Neuronal stem cell (in vitro differentiated cells): ENCODE measurements at regions not wholly inside any gene's neighbourhood (a gene's known extent, or its start where the extent isn't known, plus 50 kb on each side); places are given as distances from the start of the nearest gene placed in this dataset.
"Not testable (repeated sequence)": the region's sequence is repeated elsewhere in the genome, so short reads cannot be mapped to it uniquely, and the experiment has no call there.

ENCODE experiments used
- DNase-seq: peaks from one replicate; pipeline ENCODE4 v3.0.0-alpha.2; 2013; ENCODE audit warnings: low spot score
- H2AFZ ChIP-seq: one replicate; pipeline ENCODE4 v1.6.1; 2013; ENCODE audit warnings: mild to moderate bottlenecking, low read length, inconsistent platforms
- H2AK5ac ChIP-seq: 2 replicates; pipeline ENCODE4 v1.6.1; 2013; ENCODE audit warnings: low read depth, mild to moderate bottlenecking, inconsistent platforms, low read length, moderate library complexity, mixed read lengths
- H2BK120ac ChIP-seq: 2 replicates; pipeline ENCODE4 v1.6.1; 2013; ENCODE audit warnings: low read depth, mild to moderate bottlenecking, inconsistent platforms, low read length, moderate library complexity, mixed read lengths
- H2BK12ac ChIP-seq: one replicate; pipeline ENCODE4 v1.6.1; 2013; ENCODE audit warnings: low read length, inconsistent platforms
- H2BK15ac ChIP-seq: 2 replicates; pipeline ENCODE4 v1.6.1; 2013; ENCODE audit warnings: mild to moderate bottlenecking, low read length, inconsistent platforms, mixed read lengths
- H2BK5ac ChIP-seq: one replicate; pipeline ENCODE4 v1.6.1; 2013; ENCODE audit warnings: inconsistent platforms, mild to moderate bottlenecking, low read length, moderate library complexity
- H3K14ac ChIP-seq: one replicate; pipeline ENCODE4 v1.6.1; 2013; ENCODE audit warnings: low read length, inconsistent platforms
- H3K18ac ChIP-seq: 2 replicates; pipeline ENCODE4 v1.6.1; 2013; ENCODE audit warnings: low read length, inconsistent platforms
- H3K23ac ChIP-seq: 2 replicates; pipeline ENCODE4 v1.6.1; 2013; ENCODE audit warnings: low read depth, mild to moderate bottlenecking, mixed read lengths, low read length, inconsistent platforms; ENCODE audit not compliant: poor library complexity
- H3K27ac ChIP-seq: replicated peaks from 3 replicates; pipeline ENCODE4 v1.5.1; 2013; ENCODE audit warnings: low read length, inconsistent platforms
- H3K27me3 ChIP-seq, 3 experiments: 2 replicates each; pipeline ENCODE4 v1.6.1; 2013; ENCODE audit warnings: low read length in 3 of 3, mild to moderate bottlenecking in 2 of 3, inconsistent platforms in 1 of 3, low read depth in 1 of 3, mixed read lengths in 1 of 3, moderate library complexity in 1 of 3; ENCODE audit not compliant: control insufficient read depth in 3 of 3, insufficient read depth in 3 of 3
- H3K36me3 ChIP-seq, 2 donors: replicated peaks in 1 of 2; 2 replicates each; pipeline ENCODE4 v1.6.1; 2013; ENCODE audit warnings: low read length in 2 of 2; ENCODE audit not compliant: control insufficient read depth in 2 of 2, insufficient read depth in 2 of 2
- H3K4ac ChIP-seq: 2 replicates; pipeline ENCODE4 v1.6.1; 2013; ENCODE audit warnings: inconsistent platforms, mild to moderate bottlenecking, low read length, moderate library complexity
- H3K4me1 ChIP-seq, 2 donors: 1 replicate in 1 of 2; 2 replicates in 1 of 2; pipeline ENCODE4 v1.6.1; 2013; ENCODE audit warnings: low read length in 2 of 2, low read depth in 1 of 2; ENCODE audit not compliant: control insufficient read depth in 2 of 2, insufficient read depth in 1 of 2
- H3K4me2 ChIP-seq: one replicate; pipeline ENCODE4 v1.6.1; 2013; ENCODE audit warnings: mild to moderate bottlenecking, low read length, inconsistent platforms; ENCODE audit not compliant: insufficient read depth, poor library complexity, severe bottlenecking
- H3K4me3 ChIP-seq, 2 donors: 2 replicates each; pipeline ENCODE4 v1.5.1; 2013; ENCODE audit warnings: low read length in 2 of 2, mild to moderate bottlenecking in 2 of 2, inconsistent platforms in 1 of 2, moderate library complexity in 1 of 2
- H3K79me1 ChIP-seq: one replicate; pipeline ENCODE4 v1.6.1; 2013; ENCODE audit warnings: low read depth, mild to moderate bottlenecking, inconsistent platforms, low read length, moderate library complexity
- H3K9ac ChIP-seq: one replicate; pipeline ENCODE4 v1.6.1; 2013; ENCODE audit warnings: mild to moderate bottlenecking, low read depth, low read length, inconsistent platforms; ENCODE audit not compliant: poor library complexity
- H3K9me3 ChIP-seq, 2 donors: replicated peaks in 1 of 2; 2 replicates each; pipeline versions ENCODE3 to v1.6.1; 2013; ENCODE audit warnings: low read length in 2 of 2, mild to moderate bottlenecking in 2 of 2, inconsistent platforms in 1 of 2, low read depth in 1 of 2, mixed read lengths in 1 of 2, moderate library complexity in 1 of 2; ENCODE audit not compliant: control insufficient read depth in 2 of 2, insufficient read depth in 1 of 2
- H4K8ac ChIP-seq: one replicate; pipeline ENCODE4 v1.6.1; 2013; ENCODE audit warnings: low read depth, mild to moderate bottlenecking, inconsistent platforms, low read length, moderate library complexity
- H4K91ac ChIP-seq: one replicate; pipeline ENCODE4 v1.6.1; 2013; ENCODE audit warnings: low read length, low read depth, mild to moderate bottlenecking, inconsistent platforms; ENCODE audit not compliant: poor library complexity
- WGBS, 2 donors: extraction: QIAGEN DNeasy Blood & Tissue Kit; methylation state at CpG; one replicate each; pipeline ENCODE4 v1.1.7; 2013; ENCODE audit warnings: missing lambda C conversion rate in 2 of 2, mixed read lengths in 1 of 2; ENCODE audit not compliant: insufficient read length in 2 of 2, insufficient replicate concordance in 1 of 2; ENCODE audit errors: extremely low coverage in 2 of 2; 5-methylcytosine and 5-hydroxymethylcytosine counted together

DNA sequence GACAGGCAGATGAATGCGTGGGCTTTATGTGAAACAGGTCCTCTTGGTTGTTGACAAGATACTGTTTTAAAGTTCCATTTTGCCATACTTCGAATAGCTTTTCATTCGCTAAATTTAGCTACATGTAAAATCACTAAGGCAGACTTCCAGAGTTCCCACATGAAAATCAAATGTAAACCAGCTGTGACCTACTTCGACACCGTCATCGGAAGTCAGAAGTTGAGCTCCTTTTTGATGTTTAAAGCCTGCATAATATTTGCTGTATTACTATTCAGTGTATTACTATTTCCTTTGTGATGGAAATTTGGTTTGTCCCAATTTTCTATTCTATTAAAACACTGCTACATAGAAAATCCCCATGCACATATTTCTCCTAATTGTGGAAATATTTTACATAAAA is 115.3 kb downstream of the IGLL1 start:
- H2BK12ac ChIP-seq, H3K14ac ChIP-seq, H3K4me3 ChIP-seq, H3K4me1 ChIP-seq, H3K4me2 ChIP-seq, H2AK5ac ChIP-seq, H3K18ac ChIP-seq, H3K27me3 ChIP-seq, H3K27ac ChIP-seq, H2BK15ac ChIP-seq, H4K91ac ChIP-seq, H3K36me3 ChIP-seq, H3K9me3 ChIP-seq, H3K4ac ChIP-seq, H2BK5ac ChIP-seq, H3K23ac ChIP-seq, H2AFZ ChIP-seq, H3K9ac ChIP-seq, H3K79me1 ChIP-seq, H2BK120ac ChIP-seq, DNase-seq, H4K8ac ChIP-seq: not testable (repeated sequence)
- WGBS, 2 donors, result no CpG with 5 or more reads among the region's 6 CpGs

GRCh38 chr22:23460517-23461031 is 119.5 kb downstream of the IGLL1 start:
- not testable (repeated sequence) for H3K4ac ChIP-seq, H4K91ac ChIP-seq, H3K9ac ChIP-seq, H2BK120ac ChIP-seq, H3K27me3 ChIP-seq, DNase-seq, H2AFZ ChIP-seq, H3K4me3 ChIP-seq, H3K79me1 ChIP-seq, H3K9me3 ChIP-seq, H2BK15ac ChIP-seq, H4K8ac ChIP-seq, H3K4me2 ChIP-seq, H3K36me3 ChIP-seq, H3K23ac ChIP-seq, H2BK5ac ChIP-seq, H3K27ac ChIP-seq
- Histone ChIP-seq H3K18ac (peak overlapping the region; percentile 71), H2AK5ac (peak overlapping the region; percentile 88), H3K4me1 (peaks cover 0 to 13% of the 10 kb centered on the region in 2 donors), H2BK12ac (peak overlapping the region; percentile 58), H3K14ac (peak overlapping the region; percentile 71)
- no CpG with 5 or more reads among the region's 24 CpGs for WGBS, 2 donors

DNA sequence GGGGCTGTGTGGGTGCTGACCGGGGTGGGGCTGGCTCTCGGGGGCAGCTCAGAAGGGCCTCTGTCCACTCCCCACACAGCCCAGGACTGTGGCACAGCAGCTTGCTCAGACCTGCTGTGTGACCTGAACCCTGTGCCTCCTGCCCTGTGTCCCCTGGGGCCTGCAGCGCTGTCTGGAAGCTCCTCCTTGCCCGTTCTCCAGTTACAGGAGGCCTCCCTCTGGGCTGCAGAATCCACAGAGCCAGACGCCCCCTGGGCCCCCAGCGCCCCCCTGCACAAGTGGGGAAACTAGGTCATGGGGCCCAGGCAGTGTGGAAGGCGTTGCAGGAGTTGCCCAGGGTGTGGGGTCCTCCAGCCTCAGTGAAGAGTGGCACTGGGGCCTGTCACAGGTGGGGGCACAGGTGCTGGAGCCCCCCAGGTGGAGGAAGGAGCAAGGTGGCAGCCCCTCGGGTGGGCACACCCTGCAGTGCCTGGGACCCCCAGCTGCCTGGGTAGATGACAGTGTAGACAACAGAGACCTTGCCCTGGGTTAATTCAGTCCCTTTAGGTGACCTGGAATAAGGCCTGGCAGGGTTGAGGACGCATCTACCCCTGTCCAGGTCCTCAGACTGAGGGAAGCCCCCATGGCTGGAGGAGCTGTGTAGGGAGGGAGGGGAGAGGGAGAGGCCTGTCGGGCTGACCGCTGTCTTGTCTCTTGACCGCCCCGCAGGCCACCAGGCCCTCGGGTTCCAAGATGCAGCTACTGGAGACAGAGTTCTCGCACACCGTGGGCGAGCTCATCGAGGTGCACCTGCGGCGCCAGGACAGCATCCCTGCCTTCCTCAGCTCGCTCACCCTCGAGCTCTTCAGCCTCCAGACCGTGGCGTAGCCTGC is 120.2 kb downstream of the IGLL1 start:
- Histone ChIP-seq H3K4me1 (peaks cover 0 to 13% of the 10 kb centered on the region in 2 donors), H3K14ac (peak overlapping the region; percentile 71), H2AK5ac (peak overlapping the region; percentile 88), H3K18ac (peak overlapping the region; percentile 71), H2BK12ac (peak overlapping the region; percentile 16)
- not testable (repeated sequence) for H4K91ac ChIP-seq, H3K23ac ChIP-seq, H3K27me3 ChIP-seq, H3K4ac ChIP-seq, H2BK5ac ChIP-seq, H3K4me3 ChIP-seq, H2BK15ac ChIP-seq, H3K9ac ChIP-seq, H2BK120ac ChIP-seq, DNase-seq, H2AFZ ChIP-seq, H3K79me1 ChIP-seq, H3K9me3 ChIP-seq, H3K27ac ChIP-seq, H4K8ac ChIP-seq, H3K36me3 ChIP-seq, H3K4me2 ChIP-seq
- WGBS, 2 donors, result no CpG with 5 or more reads among the region's 24 CpGs

DNA sequence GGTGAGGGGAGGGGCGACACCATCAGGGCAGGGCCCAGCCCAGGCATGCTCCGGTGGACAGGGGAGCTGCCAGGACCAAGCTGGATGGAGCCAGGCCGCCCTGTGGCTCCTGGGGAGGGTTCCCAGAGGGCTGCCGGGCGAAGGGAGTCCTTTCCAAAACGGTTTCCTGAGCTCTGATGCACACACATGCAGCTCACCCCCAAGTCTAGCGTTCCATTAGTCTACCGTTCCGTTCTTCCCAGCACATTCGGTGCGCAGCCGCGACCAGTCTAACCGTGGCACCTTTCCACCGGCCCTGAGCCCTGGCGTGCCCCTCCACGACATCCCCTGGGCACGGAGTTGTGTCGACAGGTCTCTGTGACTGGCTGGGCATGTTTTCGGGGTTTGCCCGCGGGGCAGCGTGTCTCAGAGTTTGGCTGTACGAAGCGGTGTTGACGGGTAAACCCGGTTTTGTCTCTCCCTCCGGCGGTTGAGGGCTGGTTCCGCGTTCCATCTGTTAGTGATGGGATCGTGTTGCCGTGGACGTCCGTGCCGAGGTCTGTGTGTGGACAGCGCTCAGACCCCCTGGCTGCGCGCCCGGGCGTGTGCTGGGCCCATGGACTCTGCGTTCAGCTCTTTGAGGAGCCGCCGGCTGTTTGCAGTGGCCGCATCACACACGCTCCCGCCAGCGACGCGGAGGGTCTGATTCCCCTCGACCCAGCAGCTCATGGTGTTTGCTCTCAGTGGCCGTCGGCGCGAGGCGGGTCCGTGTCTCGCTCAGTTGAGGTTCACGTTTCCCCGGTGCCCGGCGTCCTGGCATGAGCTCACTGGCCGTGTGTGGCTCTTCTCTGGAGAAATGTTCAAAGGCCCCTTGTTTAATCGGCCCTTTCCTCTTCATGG is 121.2 kb downstream of the IGLL1 start:
- Histone ChIP-seq H3K79me1 (no peaks in the 10 kb centered on the region), H2BK12ac (no peak overlapping the region), H3K4ac (no peak overlapping the region), H3K4me1 (peaks cover 0 to 13% of the 10 kb centered on the region in 2 donors), H4K91ac (no peak overlapping the region), H2AFZ (peak overlapping the region; percentile 49), H2BK15ac (peak overlapping the region; percentile 37), H3K4me2 (no peak overlapping the region), H3K9me3 (no peaks in the 10 kb centered on the region), H3K36me3 (no peaks in the 10 kb centered on the region), H2BK120ac (no peak overlapping the region), H2BK5ac (no peak overlapping the region), H3K27me3 (no peaks in the 10 kb centered on the region), H4K8ac (no peak overlapping the region), H3K27ac (no peak overlapping the region), H2AK5ac (peak overlapping the region; percentile 63), H3K23ac (no peak overlapping the region), H3K18ac (peak overlapping the region; percentile 83), H3K14ac (peak overlapping the region; percentile 94), H3K4me3 (no peak overlapping the region), H3K9ac (no peak overlapping the region)
- DNase-seq, result no peak
- WGBS, 2 donors, result no CpG with 5 or more reads among the region's 64 CpGs
